ENCODE measurements at regions not wholly inside any gene's neighbourhood (a gene's known extent, or its start where the extent isn't known, plus 50 kb on each side); places are given as distances from the start of the nearest gene placed in this dataset.

DNA sequence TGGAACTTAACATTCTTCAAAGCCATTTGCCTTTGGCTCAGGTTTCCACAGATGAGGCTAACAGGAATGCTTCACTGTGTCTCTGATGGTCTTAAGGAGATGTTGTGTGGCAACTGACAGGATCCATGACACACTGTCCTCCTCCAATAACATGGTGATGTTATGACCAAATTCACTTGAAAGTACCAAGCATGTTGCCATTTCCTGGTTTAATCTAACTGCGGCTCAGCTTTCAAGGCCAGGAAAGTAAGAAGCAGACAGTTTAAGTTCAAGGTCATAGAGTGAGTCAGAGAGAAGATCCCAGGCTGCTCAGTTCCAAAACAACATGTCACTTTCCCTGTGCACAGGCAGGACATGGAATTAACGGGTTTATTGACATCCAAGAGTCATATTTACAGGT lies 513.6 kb downstream of the STK39 start:
- H3K4me3 ChIP-seq (ENCODE audit: low read depth, poor library complexity, severe bottlenecking) = no peak overlapping the region
- TF ChIP-seq POLR2A (IDR thresholded peaks at IDR 0.05) = no peak
- TF ChIP-seq CTCF (IDR thresholded peaks at IDR 0.05) = no peak
- no peak for DNase-seq (ENCODE audit: low spot score in 2 of 2)
- intact Hi-C loops (cut with DNase I; ENCODE audit: low total_unique reads) = no loop called here
- WGBS, 2 donors = 62 to 73% methylated on average over 2 of the region's 2 CpGs

- DNase-seq (ENCODE audit: low spot score in 2 of 2) = no peak
- TF ChIP-seq POLR2A (IDR thresholded peaks at IDR 0.05) (no peak), CTCF (IDR thresholded peaks at IDR 0.05) (no peak)
- no peak overlapping the region for H3K4me3 ChIP-seq (ENCODE audit: low read depth, poor library complexity, severe bottlenecking)
- intact Hi-C loops (cut with DNase I; ENCODE audit: low total_unique reads) = no loop called here
- 71 to 76% methylated on average over 4 of the region's 4 CpGs for WGBS, 2 donors
Measured at GRCh38 chr2:167732326-167732725, 515.1 kb downstream of the STK39 start.

GRCh38 chr2:167729911-167730310 lies 517.5 kb downstream of the STK39 start:
- 70 to 88% methylated on average over 3 of the region's 3 CpGs for WGBS, 2 donors
- intact Hi-C loops (cut with DNase I; ENCODE audit: low total_unique reads) = no loop called here

DNA sequence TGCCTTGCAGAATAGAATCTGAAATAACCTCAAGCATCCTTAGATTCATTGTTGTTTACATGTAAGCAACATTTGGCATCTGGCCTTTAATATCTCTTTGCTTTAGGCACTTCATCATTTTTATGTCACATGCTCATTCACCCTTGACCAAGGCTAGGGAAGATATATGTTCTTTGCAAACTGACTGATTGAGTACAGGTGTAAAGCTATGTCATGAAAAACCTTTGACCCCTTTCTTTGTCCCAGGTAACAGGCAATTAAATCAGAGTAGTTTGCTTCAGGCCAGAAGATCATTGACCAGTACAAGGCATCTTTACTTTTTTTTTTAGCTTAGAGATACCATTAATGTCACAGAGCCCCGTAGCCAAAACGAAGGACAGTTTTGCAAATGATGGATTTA lies 520.6 kb downstream of the STK39 start:
- DNase-seq (ENCODE audit: low spot score in 2 of 2) = no peak
- 87 to 89% methylated on average over 2 of the region's 2 CpGs for WGBS, 2 donors
- no peak overlapping the region for H3K4me3 ChIP-seq (ENCODE audit: low read depth, poor library complexity, severe bottlenecking)
- intact Hi-C loops (cut with DNase I; ENCODE audit: low total_unique reads) = no loop called here
- TF ChIP-seq POLR2A (IDR thresholded peaks at IDR 0.05) = no peak
- TF ChIP-seq CTCF (IDR thresholded peaks at IDR 0.05) = no peak

More at GRCh38 chr2:167729911-167730310, 517.5 kb downstream of the STK39 start:
- H3K4me3 ChIP-seq (ENCODE audit: low read depth, poor library complexity, severe bottlenecking) = no peak overlapping the region
- no peak for DNase-seq (ENCODE audit: low spot score in 2 of 2)
- TF ChIP-seq CTCF (IDR thresholded peaks at IDR 0.05) = no peak
- no peak for TF ChIP-seq POLR2A (IDR thresholded peaks at IDR 0.05)

- intact Hi-C loops (cut with DNase I; ENCODE audit: low total_unique reads) = no loop called here
- TF ChIP-seq CTCF (IDR thresholded peaks at IDR 0.05) = no peak
- no peak for TF ChIP-seq POLR2A (IDR thresholded peaks at IDR 0.05)
- 84 to 85% methylated on average over 3 of the region's 3 CpGs for WGBS, 2 donors
- DNase-seq (ENCODE audit: low spot score in 2 of 2) = no peak
- no peak overlapping the region for H3K4me3 ChIP-seq (ENCODE audit: low read depth, poor library complexity, severe bottlenecking)
Measured at GRCh38 chr2:167721593-167721992, 525.8 kb downstream of the STK39 start.

GRCh38 chr2:167719410-167719809 lies 528.0 kb downstream of the STK39 start:
- no peak overlapping the region for H3K4me3 ChIP-seq (ENCODE audit: low read depth, poor library complexity, severe bottlenecking)
- intact Hi-C loops (cut with DNase I; ENCODE audit: low total_unique reads) = no loop called here
- 85 to 88% methylated on average over 4 of the region's 4 CpGs for WGBS, 2 donors
- no peak for DNase-seq (ENCODE audit: low spot score in 2 of 2)
- no peak for TF ChIP-seq CTCF (IDR thresholded peaks at IDR 0.05)
- TF ChIP-seq POLR2A (IDR thresholded peaks at IDR 0.05) = no peak

Measured in lower leg skin (tissue), 4 donors.